Kidney tubule cell (primary cell): ENCODE measurements at regions not wholly inside any gene's neighbourhood (a gene's known extent, or its start where the extent isn't known, plus 50 kb on each side); places are given as distances from the start of the nearest gene placed in this dataset.

Experiments used
- DNase-seq: peaks from one replicate; pipeline ENCODE4 v3.0.0-alpha.2; 2018; ENCODE audit warnings: low spot score

DNA sequence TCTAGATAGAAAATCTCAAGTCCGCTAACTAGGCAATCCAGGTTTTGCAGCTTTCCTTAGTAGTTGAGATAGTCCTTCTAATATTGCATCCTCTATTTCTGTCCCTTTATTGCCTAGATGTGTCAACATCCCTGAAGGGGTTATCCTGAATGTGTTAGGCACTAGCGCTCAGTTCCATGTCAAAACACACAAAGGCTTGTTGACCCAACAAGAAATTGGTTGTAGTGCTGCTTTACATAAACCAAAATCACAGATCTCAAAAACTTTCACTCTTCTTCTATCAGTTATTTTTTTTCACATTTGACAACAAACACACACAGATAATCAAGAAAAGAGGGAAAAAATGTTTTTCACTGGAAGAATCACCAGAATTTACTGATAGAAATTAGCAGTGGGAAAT, 51.4 kb upstream of the SOX2 start:
- no peak for DNase-seq

- no peak for DNase-seq
These were observed 74.3 kb upstream of the SOX2 start for GRCh38 chr3:181637456-181637855.

- peak; percentile 17 for DNase-seq
These were observed 74.7 kb upstream of the SOX2 start for GRCh38 chr3:181637056-181637455.

GRCh38 chr3:181635141-181635540, 76.6 kb upstream of the SOX2 start:
- peak; percentile 74 for DNase-seq

DNA sequence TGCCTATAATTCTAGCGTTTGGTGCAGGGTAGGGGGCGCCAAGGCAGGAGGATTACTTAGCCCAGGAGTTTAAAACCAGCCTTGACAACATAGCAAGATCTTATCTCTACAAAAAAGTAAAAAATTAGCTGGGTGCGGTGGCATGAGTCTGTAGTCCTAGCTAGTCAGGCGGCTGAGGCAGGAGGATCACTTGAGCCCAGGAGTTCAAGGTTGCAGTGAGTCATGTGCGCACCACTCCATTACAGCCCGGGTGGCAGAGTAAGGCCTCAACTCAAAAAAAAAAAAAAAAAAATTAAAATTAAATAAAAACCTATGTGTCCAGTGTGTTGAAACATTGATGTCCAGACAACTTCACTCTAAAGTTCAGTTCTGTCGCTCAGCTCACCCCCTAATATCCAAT, 78.2 kb upstream of the SOX2 start:
- DNase-seq = no peak

GRCh38 chr3:181631901-181632300, 79.8 kb upstream of the SOX2 start:
- no peak for DNase-seq

DNA sequence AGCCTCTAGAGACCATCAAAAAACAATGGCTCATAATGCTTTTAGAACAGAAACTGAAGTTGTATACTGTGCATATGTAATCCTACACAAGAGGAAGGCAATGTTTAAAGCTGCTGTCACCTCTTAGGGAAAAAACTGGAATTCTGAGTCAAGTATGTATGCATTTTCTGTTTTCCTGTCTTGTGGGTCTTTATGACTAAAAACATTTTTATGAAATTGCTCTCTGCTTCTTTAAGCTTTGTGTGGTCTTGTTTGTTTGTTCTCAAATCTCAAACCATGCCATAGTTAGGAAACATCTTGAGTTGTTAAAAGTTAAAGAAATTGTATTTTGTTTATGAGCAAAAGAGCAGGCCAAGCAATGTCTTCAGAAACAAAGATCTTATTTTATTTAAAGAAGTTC, 80.9 kb upstream of the SOX2 start:
- DNase-seq = no peak

- no peak for DNase-seq
These were observed 82.0 kb upstream of the SOX2 start for GRCh38 chr3:181629711-181630110.

- DNase-seq = peak; percentile 84
These were observed 82.7 kb upstream of the SOX2 start for GRCh38 chr3:181629029-181629428.

DNA sequence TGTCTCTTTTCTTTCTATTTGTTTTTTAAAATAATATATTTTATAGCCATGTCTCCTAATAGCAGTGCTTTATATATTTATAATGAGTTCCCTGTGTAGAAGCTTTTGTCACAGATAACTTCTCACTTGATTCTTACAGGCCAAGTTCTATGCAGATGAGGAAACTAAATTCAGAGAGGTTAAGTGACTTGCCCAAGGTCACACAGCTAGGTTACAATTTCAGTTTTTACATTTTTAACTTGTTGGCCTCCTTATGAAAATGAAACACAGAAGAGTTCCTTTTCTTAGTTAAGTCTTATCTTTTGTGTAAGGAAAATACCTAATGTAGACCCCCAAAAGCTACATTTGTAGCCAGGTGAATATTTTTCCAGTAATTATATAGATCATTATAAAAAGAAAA, 83.3 kb upstream of the SOX2 start:
- DNase-seq = no peak

GRCh38 chr3:181626036-181626435, 85.7 kb upstream of the SOX2 start:
- no peak for DNase-seq

GRCh38 chr3:181623924-181624694, 87.6 kb upstream of the SOX2 start:
- DNase-seq = peak; percentile 94

DNA sequence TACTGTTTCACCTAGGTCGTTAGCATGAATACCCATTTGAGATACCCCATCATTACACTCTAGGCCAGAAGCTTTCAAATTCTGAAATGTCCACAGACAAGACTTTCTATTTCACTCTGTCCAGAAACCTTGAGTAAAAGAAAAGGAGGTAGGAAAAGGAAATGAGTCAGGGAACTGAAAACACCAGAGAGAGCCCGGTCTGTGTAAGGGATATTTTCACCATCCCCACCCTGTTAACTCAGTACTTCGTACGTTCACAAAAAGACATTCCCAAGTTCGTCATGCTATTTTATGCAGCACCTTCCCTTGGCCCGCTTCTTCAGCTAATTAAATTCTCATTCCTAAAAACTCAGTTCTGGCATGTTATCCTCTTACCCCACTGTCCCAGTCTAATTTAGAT, 89.4 kb upstream of the SOX2 start:
- peak; percentile 36 for DNase-seq

DNA sequence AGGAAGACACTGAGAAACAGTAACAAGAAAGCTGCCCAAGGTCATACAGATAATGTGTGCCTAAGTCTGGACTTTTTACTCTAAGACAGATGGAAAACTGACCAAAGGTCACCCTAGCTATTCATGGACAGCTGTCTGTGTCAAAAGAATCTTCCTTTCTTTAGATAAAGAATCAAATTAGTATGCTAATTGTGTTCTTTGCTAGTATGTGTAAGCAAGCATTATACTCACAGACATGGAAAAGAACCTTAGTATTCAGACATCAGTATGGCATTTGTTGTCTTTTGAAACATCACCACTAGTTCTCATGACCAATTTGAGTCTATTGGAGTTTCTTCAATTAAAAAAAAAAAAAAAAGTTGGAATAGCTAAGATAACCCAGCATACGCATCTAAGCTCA, 91.8 kb upstream of the SOX2 start:
- DNase-seq = no peak

GRCh38 chr3:181618260-181618659, 93.5 kb upstream of the SOX2 start:
- DNase-seq = no peak

GRCh38 chr3:181616088-181617070, 95.3 kb upstream of the SOX2 start:
- DNase-seq = no peak

DNA sequence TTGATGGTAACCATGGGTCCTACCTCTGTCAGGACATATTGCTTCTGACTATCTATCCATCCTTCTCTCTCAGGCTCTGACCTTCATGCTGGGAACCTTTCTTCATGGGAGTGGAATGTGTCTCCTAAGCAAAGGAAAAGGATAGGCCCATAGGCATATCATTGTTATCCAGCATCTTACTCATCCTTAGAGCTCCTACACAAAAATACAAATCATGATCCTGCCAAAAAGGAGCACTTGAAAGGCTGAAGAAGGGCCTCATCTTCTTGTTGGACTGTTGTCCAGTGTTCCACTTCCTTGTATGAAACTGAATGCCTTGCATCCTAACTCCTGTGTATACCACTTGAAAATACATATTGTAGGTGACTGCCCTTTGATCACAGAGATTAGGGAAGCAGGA, 96.1 kb upstream of the SOX2 start:
- DNase-seq = no peak

DNA sequence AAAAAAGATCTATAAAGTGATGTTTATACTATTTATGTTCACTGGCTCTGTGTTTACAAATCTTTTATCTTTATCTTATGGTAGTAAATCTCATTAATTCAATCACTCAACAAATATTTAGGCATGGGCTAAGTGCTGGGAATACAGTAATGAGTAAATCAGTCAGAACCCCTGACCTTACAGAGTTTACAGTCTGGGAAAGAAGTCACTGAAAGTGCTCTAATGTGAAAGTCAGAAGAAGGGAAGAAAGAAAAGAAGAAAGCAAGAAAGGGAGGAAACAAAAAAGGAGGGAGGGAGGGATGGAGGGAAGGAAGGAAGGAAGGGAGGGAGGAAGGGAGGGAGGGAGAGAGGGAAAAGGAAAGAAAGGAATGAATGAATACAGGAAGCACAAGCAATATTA, 96.8 kb upstream of the SOX2 start:
- no peak for DNase-seq

GRCh38 chr3:181613813-181614212, 97.9 kb upstream of the SOX2 start:
- no peak for DNase-seq

DNA sequence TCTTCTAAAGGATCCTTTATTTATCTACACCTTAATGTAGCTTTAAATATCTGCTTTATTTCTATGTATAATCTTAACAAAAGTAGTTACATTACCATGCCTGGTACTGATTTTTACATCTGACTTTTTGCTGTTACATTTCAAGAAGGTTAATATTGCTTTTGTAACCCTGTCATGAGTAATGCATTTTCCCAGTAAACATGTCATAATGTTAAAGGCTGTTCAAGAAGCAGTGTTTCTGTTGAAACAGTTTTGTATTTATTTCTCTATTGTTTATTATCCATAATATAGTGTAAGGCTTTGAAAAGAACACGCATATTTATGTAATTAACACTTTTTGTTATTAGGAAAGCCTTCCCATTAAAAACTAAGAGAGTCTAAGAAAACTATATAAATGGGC, 98.5 kb upstream of the SOX2 start:
- no peak for DNase-seq

DNA sequence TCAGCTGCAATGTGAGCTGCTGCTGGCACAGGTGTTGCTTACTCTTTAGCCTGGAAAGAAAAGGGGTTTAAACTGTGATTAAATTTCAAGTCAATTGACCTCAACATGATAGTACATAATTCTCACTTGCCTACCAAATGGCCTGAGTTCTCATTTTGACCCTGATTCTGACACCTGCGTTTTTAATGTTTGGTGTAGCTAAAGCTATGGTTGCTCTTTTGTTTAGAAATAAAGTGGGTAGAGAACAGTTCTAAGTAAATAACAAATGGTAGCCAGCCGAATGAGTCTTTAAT, 100.8 kb upstream of the SOX2 start:
- DNase-seq = no peak

DNA sequence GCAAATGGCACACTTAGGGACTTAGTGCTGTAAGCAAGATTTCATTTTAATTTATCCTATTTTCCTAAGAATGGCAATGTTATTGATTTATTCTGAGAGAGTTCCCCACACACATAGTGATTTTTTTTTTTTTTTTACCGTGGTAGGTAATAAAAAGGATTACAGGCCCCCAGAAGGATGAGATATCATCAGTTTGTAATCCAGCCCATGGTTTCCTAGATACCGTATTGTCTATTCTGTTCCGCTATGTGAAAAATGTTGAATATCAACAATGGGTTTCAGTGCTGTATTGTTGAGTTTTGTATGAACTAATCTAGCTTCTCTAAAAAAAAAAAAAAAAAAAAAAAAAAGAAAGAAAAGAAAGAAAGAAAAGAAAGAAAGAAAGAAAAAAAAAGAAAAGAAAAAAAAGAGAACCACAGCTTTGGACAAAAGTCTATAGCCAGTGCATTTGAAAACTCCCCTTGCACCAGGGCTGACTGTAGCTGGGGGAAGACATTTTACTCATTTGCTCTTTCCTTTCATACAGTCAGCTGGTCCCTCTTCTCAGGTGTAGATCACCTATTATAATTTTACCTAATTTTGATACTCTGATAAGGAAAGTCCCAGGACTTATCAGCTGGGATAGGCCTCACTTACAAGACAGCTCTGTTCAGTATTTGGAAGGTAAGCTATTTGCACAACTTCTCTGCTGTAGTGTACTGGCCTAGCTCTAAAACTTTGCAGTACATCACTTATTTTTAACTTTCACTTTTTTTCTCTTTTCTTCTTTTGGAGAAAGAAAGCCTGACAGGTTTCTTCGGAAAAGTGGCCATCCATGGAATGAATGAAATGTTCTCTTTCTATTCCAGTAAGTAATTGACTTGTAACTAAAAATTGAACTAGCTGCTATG, 101.4 kb upstream of the SOX2 start:
- no peak for DNase-seq
